HuH-7.5 (cell line): ENCODE measurements at regions not wholly inside any gene's neighbourhood (a gene's known extent, or its start where the extent isn't known, plus 50 kb on each side); places are given as distances from the start of the nearest gene placed in this dataset.

Source experiments
- DNase-seq: peaks from one replicate; pipeline ENCODE4 v3.0.0; 2011; ENCODE audit warnings: low spot score

- DNase-seq = no peak
Observed at GRCh38 chr2:17306219-17306618, 212.0 kb downstream of the RAD51AP2 start.

GRCh38 chr2:17303521-17303920 is 214.7 kb downstream of the RAD51AP2 start:
- DNase-seq = no peak

- no peak for DNase-seq
Observed at GRCh38 chr2:17303054-17303453, 215.2 kb downstream of the RAD51AP2 start.

GRCh38 chr2:17302281-17302680 is 216.0 kb downstream of the RAD51AP2 start:
- no peak for DNase-seq

- DNase-seq = no peak
Observed at GRCh38 chr2:17301437-17301836, 216.8 kb downstream of the RAD51AP2 start.

GRCh38 chr2:17299891-17300540 is 218.2 kb downstream of the RAD51AP2 start:
- no peak for DNase-seq

- DNase-seq = no peak
Observed at GRCh38 chr2:17298453-17298852, 219.8 kb downstream of the RAD51AP2 start.

- DNase-seq = no peak
Observed at GRCh38 chr2:17296686-17297085, 221.6 kb downstream of the RAD51AP2 start.

GRCh38 chr2:17289669-17290068 is 228.6 kb downstream of the RAD51AP2 start:
- no peak for DNase-seq

- DNase-seq = no peak
Observed at GRCh38 chr2:17287183-17287582, 231.1 kb downstream of the RAD51AP2 start.

GRCh38 chr2:17282826-17283225 is 235.4 kb downstream of the RAD51AP2 start:
- DNase-seq = no peak

GRCh38 chr2:17282245-17282644 is 236.0 kb downstream of the RAD51AP2 start:
- no peak for DNase-seq

GRCh38 chr2:17276220-17276619 is 242.0 kb downstream of the RAD51AP2 start:
- no peak for DNase-seq

GRCh38 chr2:17272652-17273525 is 245.4 kb downstream of the RAD51AP2 start:
- no peak for DNase-seq

GRCh38 chr2:17272170-17272569 is 246.1 kb downstream of the RAD51AP2 start:
- no peak for DNase-seq

GRCh38 chr2:17271416-17271815 is 246.8 kb downstream of the RAD51AP2 start:
- DNase-seq = no peak

GRCh38 chr2:17270894-17271293 is 247.3 kb downstream of the RAD51AP2 start:
- no peak for DNase-seq

- DNase-seq = no peak
Observed at GRCh38 chr2:17263570-17263968, 254.7 kb downstream of the RAD51AP2 start.

- DNase-seq = no peak
Observed at GRCh38 chr2:17262854-17263569, 255.2 kb downstream of the RAD51AP2 start.

- DNase-seq = no peak
Observed at GRCh38 chr2:17259613-17260012, 258.6 kb downstream of the RAD51AP2 start.

GRCh38 chr2:17258861-17259260 is 259.4 kb downstream of the RAD51AP2 start:
- no peak for DNase-seq

- no peak for DNase-seq
Observed at GRCh38 chr2:17257189-17257909, 260.9 kb downstream of the RAD51AP2 start.
